ENCODE measurements at regions not wholly inside any gene's neighbourhood (a gene's known extent, or its start where the extent isn't known, plus 50 kb on each side); places are given as distances from the start of the nearest gene placed in this dataset.

GRCh38 chr3:73694983-73695757 lies 70.4 kb upstream of the PDZRN3 start:
- TF ChIP-seq CTCF (conservative IDR thresholded peaks at IDR 0.05) (no peak), ZFX (IDR thresholded peaks at IDR 0.05) (no peak)

All from C4-2B (cell line).